ENCODE measurements at regions not wholly inside any gene's neighbourhood (a gene's known extent, or its start where the extent isn't known, plus 50 kb on each side); places are given as distances from the start of the nearest gene placed in this dataset.

GRCh38 chr12:4202918-4203317 is 70.6 kb upstream of the CCND2 start:
- TF ChIP-seq CTCF (IDR thresholded peaks at IDR 0.05; ENCODE audit: low read length) (no peak), EZH2 (IDR thresholded peaks at IDR 0.05; ENCODE audit: borderline replicate concordance, low read length) (no peak)

Data from OCI-LY1 (cell line).